ENCODE measurements at regions not wholly inside any gene's neighbourhood (a gene's known extent, or its start where the extent isn't known, plus 50 kb on each side); places are given as distances from the start of the nearest gene placed in this dataset.

DNA sequence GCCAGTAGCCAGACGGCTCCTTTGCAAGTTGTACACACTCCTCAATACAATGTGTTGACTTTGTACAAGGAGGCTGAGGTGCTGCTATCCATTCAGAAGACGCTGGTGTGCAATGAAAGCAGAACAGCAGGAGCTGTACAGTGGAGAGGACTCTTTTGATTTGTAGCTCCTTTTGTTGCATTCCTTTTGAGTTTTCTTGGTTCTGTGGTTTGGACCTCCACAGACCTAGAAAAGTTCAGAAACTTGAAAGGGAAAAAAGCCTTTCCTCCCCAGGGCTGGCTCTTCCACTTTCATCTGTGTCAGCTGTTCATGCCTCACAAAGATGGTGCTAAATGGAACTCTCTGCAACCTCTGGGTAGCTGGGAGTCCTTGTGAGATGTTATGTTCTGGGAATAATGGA lies 117.4 kb downstream of the MAT2B start:
- TF ChIP-seq, protein P1, sequence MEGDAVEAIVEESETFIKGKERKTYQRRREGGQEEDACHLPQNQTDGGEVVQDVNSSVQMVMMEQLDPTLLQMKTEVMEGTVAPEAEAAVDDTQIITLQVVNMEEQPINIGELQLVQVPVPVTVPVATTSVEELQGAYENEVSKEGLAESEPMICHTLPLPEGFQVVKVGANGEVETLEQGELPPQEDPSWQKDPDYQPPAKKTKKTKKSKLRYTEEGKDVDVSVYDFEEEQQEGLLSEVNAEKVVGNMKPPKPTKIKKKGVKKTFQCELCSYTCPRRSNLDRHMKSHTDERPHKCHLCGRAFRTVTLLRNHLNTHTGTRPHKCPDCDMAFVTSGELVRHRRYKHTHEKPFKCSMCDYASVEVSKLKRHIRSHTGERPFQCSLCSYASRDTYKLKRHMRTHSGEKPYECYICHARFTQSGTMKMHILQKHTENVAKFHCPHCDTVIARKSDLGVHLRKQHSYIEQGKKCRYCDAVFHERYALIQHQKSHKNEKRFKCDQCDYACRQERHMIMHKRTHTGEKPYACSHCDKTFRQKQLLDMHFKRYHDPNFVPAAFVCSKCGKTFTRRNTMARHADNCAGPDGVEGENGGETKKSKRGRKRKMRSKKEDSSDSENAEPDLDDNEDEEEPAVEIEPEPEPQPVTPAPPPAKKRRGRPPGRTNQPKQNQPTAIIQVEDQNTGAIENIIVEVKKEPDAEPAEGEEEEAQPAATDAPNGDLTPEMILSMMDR (conservative IDR thresholded peaks at IDR 0.05), result no peak
- no peak overlapping the region for H3K27ac ChIP-seq

DNA sequence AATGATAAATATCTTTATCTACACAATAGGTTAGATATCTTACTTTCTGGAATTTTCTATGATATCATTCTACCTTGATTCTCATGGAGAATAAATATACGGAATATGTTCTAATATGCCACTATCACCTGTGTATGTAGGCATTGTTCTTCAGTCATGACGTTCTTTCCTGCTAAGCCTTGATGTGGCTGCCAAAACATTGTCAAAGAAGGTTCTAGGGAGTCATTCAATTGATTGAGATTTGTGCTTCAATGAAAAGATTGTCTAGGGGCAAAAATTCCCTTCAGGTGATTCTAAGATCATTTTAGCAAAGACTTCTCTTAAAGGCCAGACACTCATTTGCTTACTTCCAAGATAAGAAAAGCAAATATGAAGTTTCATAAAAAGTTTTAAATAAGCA lies 118.1 kb downstream of the MAT2B start:
- TF ChIP-seq, protein P1 (conservative IDR thresholded peaks at IDR 0.05), result no peak
- H3K27ac ChIP-seq, result no peak overlapping the region

DNA sequence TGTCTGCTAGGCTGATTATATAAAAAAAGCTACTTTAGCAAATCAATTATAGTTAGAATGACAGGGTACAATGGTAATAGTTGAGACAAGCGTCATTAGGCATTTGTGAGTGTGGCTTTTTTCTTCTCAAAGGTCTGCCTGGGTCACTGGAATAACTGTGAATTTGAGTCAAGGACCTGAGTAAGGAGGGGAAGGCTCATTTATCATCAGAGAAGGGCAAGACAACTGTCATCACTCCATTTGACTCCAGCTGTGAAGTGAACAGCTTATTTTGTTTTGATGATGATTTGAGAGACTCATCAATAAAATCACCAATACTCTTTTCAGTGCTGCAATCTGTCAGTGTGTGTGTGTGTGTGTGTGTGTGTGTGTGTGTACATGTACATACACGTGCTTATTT lies 118.6 kb downstream of the MAT2B start:
- TF ChIP-seq, protein P1 (conservative IDR thresholded peaks at IDR 0.05), result no peak
- no peak overlapping the region for H3K27ac ChIP-seq

DNA sequence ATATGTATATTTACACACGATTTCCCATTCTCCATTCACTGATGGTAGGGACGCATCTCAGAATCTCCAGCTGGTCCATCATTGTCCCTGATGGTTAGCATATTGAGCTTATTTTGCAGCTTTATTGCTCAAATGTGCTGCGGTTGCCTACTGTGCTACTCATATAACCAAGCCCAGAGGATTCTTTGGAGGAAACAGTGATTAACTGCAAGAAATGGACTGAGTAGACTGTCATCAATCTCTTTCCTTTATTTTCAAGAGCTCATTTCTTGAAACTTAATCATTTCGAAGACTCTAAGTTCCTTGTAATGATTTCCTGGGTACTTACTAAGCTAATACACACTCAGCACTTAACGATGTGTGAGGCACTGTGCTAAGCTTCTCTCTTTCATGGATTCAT lies 119.0 kb downstream of the MAT2B start:
- no peak overlapping the region for H3K27ac ChIP-seq
- TF ChIP-seq, protein P1 (conservative IDR thresholded peaks at IDR 0.05), result no peak

DNA sequence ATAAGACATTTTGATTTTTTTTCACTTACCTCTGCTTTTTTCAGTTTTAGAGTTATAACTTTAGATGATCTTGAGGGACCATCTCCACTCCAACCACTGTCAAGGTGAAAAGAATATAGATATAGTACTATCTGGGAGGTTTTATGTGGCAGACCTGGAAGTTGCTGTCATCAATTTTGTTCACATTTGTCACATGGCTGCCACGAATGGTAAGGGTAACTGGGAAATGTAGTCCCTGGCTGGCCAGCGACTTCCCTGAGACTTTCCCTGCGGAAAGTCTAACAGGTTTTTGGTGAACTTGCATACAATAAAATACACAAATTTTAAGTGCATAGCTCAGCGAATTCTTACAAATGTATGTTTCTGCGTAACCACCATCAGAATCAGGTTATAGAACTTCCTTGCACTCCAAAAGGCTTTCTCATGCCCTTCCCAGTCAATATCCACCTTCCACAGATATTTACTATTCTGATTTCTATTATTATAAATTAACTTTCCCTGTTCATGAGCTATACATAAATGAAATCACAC lies 121.5 kb downstream of the MAT2B start:
- TF ChIP-seq, protein P1 (conservative IDR thresholded peaks at IDR 0.05), result no peak
- no peak overlapping the region for H3K27ac ChIP-seq

DNA sequence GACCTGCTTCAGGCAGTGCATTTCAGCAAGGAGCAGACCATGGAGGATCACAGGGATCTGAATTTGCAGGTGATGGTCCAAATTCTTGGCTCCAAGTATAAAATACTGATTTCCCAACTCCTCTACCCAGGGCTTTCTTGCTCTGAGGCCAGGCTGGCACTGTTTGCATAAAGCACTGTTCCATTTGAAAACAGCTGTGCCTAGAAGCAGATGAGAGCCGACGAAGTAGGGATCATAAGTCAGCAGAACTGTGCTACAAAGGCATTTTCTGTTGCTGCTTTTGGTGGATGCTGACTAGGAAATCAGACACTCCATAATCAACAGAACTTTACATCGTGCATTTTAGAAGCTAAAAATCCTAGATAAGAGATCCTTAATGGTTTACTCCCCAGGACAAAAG lies 126.4 kb downstream of the MAT2B start:
- TF ChIP-seq, protein P1 (conservative IDR thresholded peaks at IDR 0.05), result no peak
- H3K27ac ChIP-seq, result no peak overlapping the region

DNA sequence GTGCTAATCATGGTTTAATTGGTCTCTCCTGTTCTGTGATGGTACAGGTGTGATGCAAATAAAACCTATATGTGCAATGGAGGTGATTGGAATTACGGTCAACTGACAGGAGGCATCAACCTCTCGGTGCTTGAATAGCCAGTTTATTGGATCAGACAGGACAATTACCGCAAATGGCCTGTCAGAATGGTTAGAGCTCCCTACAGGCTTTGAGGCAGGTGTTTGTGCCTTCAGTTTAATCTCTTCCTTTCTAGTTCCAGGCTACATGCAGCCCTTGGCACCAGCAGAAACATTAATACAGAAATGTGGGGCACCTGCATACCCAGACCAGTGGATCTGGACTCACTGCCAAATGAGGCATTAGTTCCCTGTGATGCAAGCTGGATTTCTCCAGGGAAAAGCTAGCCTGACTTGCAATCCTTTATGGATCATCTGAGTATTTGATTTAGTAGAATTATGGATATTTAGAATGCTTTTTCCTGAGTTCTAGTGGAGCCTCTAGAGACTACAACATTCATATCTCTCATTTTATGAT lies 128.6 kb downstream of the MAT2B start:
- no peak overlapping the region for H3K27ac ChIP-seq
- TF ChIP-seq, protein P1 (conservative IDR thresholded peaks at IDR 0.05), result no peak
